NCI-H2029 (cell line): ENCODE measurements at regions not wholly inside any gene's neighbourhood (a gene's known extent, or its start where the extent isn't known, plus 50 kb on each side); places are given as distances from the start of the nearest gene placed in this dataset.
A peak's percentile ranks its signal among the peaks of the same experiment; 100 is the strongest.
"Not testable (repeated sequence)": the region's sequence is repeated elsewhere in the genome, so short reads cannot be mapped to it uniquely, and the experiment has no call there.

Source experiments
- DNase-seq: peaks from one replicate; lab custom pipeline; 2025; lab: John Stamatoyannopoulos, UW

- no peak for DNase-seq
Observed at GRCh38 chr10:34907743-34908430, 92.8 kb upstream of the PARD3 start.

GRCh38 chr10:34906067-34906965, 91.2 kb upstream of the PARD3 start:
- DNase-seq = peak; percentile 71

- no peak for DNase-seq
Observed at GRCh38 chr10:34905200-34905927, 90.3 kb upstream of the PARD3 start.

- DNase-seq = no peak
Observed at GRCh38 chr10:34904191-34904590, 89.1 kb upstream of the PARD3 start.

- DNase-seq = no peak
Observed at GRCh38 chr10:34899161-34899560, 84.1 kb upstream of the PARD3 start.

GRCh38 chr10:34895977-34896376, 80.9 kb upstream of the PARD3 start:
- DNase-seq = no peak

- not testable (repeated sequence) for DNase-seq
Observed at GRCh38 chr10:34895046-34895445, 80.0 kb upstream of the PARD3 start.

- DNase-seq = not testable (repeated sequence)
Observed at GRCh38 chr10:34892521-34892920, 77.4 kb upstream of the PARD3 start.

GRCh38 chr10:34890939-34891338, 75.8 kb upstream of the PARD3 start:
- no peak for DNase-seq

GRCh38 chr10:34889004-34889869, 74.1 kb upstream of the PARD3 start:
- DNase-seq = no peak

GRCh38 chr10:34886906-34887642, 72.0 kb upstream of the PARD3 start:
- no peak for DNase-seq

GRCh38 chr10:34885898-34886297, 70.8 kb upstream of the PARD3 start:
- DNase-seq = no peak

- no peak for DNase-seq
Observed at GRCh38 chr10:34885011-34885410, 69.9 kb upstream of the PARD3 start.

GRCh38 chr10:34884272-34884952, 69.3 kb upstream of the PARD3 start:
- DNase-seq = no peak

GRCh38 chr10:34880817-34881216, 65.7 kb upstream of the PARD3 start:
- no peak for DNase-seq

GRCh38 chr10:34878651-34879050, 63.6 kb upstream of the PARD3 start:
- DNase-seq = not testable (repeated sequence)

GRCh38 chr10:34875061-34875460, 60.0 kb upstream of the PARD3 start:
- DNase-seq = no peak

GRCh38 chr10:34872820-34873219, 57.7 kb upstream of the PARD3 start:
- no peak for DNase-seq

GRCh38 chr10:34869135-34869836, 54.2 kb upstream of the PARD3 start:
- no peak for DNase-seq

GRCh38 chr10:34868589-34868988, 53.5 kb upstream of the PARD3 start:
- DNase-seq = no peak
